ENCODE measurements at regions not wholly inside any gene's neighbourhood (a gene's known extent, or its start where the extent isn't known, plus 50 kb on each side); places are given as distances from the start of the nearest gene placed in this dataset.

DNA sequence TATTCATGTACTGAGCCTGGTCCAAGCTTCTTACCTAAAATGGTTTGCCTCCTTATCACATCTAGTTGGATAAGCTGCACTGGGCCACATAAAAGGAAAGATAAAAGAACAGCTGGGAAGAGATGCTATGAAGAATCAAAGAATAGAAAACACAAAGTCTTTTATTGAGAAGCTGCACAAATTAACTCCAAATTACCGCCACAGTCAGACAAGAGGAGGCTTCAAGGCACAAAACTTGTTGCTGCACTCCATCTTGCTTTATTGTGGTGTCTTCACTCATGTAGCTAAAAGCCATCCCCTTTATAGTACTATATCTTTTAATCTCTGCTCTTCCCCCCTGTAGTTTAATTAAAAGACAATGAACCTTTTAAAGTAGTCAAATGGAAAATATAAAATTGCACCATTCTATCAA is 330.6 kb upstream of the PMFBP1 start:
- DNase-seq (ENCODE audit: low read depth), result no peak

DNA sequence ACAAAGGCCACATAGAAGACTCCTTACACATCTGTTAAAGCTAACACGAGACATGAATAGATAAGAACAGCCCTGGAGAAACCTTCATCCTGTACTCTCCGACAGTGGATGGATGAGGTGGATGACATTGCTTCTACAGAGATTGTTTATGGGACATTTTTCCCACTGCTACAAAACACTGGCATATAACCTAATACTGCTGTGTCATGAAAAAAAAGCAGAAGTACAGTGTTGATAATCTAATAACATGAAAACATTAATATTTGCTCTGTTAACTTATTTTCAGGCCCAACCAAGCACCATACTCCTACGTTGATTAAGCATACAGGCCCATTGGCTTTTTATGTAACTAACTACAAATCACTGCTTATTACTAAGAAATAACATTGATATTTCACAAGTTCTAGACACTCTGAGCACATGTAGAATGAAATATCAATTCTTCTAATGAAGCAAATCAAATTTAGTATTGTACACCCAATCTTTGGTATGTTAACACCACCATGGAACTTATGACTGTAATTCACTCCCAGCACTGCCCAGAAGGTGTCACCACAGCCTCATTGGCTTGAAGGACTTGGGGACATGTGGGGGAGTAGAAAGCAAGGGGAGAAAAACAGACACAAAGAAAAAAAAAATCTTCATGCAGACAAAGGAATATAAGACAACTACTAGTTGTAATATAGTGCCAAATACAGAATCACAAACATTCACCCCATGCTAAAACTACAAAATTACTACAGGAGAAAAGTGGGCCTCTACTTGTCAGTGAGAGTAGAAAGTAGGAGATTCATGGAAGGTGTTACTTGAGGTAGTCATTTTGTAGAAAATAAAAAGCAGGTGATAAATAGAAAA is 330.0 kb upstream of the PMFBP1 start:
- DNase-seq (ENCODE audit: low read depth), result no peak

DNA sequence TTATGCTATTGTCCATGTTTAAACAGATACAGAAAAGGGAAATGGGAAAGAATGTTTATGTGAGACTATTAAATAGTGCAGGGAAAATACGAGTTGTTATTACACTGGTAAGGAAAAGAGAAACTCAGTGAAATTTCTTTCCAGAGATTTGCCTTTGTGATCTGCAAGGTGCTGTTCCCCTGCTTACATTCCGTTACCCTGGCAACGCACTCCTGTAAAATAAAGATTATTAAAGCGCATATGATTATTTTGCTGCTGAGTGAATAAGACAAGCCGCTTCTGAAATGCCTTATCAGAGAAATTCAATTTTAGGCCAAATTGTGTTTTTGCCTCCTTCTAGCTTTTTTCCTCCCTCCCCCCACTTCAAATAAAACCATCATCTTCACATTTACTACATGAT is 328.6 kb upstream of the PMFBP1 start:
- no peak for DNase-seq (ENCODE audit: low read depth)

- DNase-seq (ENCODE audit: low read depth), result no peak
These were observed 321.9 kb upstream of the PMFBP1 start for GRCh38 chr16:72493716-72494415.

- no peak for DNase-seq (ENCODE audit: low read depth)
These were observed 315.3 kb upstream of the PMFBP1 start for GRCh38 chr16:72487283-72487682.

DNA sequence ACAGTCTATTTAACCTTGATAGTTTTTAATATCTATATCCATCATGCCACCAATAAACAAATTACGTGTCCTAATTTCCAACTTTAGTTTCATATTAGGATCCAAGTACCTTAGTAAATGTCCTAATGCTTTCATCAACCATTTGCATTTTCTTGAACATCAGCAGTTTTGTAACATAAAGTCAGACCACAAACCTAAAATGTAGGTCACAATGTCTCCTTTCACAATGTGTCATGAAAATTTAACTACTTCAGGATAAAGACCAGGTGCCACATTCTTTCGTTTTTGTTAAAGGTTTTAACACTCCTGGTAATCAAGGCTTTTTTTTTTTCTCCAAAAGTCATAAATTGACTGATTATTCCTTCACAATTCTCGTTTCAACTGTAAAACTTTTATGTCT is 310.7 kb upstream of the PMFBP1 start:
- no peak for DNase-seq (ENCODE audit: low read depth)

DNA sequence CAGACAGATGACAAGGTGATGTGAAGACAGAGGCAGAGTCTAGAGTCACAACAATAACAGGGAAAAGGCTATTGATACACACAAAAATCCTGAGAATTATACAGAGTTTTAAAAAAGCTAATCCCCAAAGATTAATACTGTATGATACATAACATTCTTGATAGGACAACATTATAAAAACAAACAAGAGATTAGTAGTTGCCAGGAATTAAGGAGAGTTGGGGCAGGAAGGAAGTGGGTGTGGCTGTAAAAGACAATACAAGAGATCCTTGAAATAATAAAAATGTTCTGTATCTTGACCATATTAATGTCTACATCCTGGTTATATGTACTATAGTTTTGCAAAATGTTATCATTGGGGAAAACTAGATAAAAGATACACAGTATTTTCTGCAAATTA is 309.5 kb upstream of the PMFBP1 start:
- DNase-seq (ENCODE audit: low read depth), result no peak

- DNase-seq (ENCODE audit: low read depth), result no peak
These were observed 309.0 kb upstream of the PMFBP1 start for GRCh38 chr16:72480911-72481310.

- no peak for DNase-seq (ENCODE audit: low read depth)
These were observed 303.7 kb upstream of the PMFBP1 start for GRCh38 chr16:72475688-72476087.

- DNase-seq (ENCODE audit: low read depth), result no peak
These were observed 302.7 kb upstream of the PMFBP1 start for GRCh38 chr16:72474501-72475123.

DNA sequence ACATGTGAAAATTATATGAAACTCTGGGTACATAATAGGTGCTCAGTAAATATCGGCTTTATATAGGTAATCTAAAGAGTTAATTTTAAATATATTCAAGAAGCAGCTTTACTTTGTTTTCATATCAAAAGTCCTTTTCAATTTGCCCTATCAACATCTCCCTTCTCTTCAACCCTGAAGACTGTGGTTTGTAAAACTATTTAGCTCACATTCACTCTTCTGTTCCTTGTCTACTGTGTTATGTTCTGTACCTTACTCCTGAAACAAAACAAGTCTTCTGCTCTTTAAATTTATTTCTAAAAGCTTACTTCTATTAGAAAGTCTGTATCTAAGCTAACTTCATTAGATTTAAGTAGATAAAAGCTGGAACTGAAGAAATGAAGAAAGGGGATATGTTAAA is 301.7 kb upstream of the PMFBP1 start:
- DNase-seq (ENCODE audit: low read depth), result no peak

DNA sequence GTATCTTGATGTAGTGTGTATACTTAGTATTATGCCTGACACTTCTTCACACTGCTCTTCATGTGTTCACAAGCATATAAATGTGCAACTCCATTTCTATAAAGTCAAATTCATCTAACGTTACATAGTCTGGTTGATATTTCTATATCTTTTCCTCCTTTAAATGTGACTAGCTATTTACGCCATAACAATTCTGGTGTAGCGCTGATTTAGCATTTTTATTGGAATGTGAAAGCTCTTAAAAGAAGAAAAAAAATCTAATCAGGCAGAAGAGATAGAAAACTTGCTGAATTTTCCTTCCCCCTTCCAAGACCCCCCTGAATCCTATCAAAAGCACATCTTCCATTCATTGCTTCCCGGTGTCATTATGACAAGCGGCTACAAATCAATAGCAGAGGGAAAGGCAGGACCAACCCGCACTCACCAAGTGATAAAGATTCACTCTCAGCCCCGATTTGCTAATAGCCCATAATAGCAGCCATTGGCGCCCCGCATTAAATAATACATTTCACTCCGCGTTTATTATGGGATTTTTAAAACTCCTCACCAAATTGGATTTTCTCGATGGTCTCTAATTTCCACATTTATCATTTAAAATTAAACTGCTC is 299.5 kb upstream of the PMFBP1 start:
- no peak for DNase-seq (ENCODE audit: low read depth)

DNA sequence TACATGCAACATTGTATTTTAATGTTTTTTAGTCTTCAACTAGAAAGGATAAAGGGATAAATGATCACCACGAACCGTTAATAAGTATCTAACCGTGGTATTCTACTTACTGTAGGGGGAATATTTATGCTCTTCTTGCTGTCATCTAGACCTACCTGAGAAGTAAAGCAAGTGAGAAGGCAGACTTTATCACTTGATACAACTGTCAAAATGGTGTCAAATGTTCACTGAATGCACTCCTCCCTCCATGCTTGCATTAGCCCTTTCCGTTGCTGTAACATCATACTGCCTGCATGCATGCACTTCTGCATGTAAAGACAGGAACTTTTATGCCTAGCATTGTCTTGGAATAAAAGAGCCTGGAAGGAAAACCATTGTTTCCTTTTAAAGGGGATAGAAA is 298.6 kb upstream of the PMFBP1 start:
- DNase-seq (ENCODE audit: low read depth), result no peak

- DNase-seq (ENCODE audit: low read depth), result no peak
These were observed 298.0 kb upstream of the PMFBP1 start for GRCh38 chr16:72469932-72470331.

- DNase-seq (ENCODE audit: low read depth), result no peak
These were observed 296.6 kb upstream of the PMFBP1 start for GRCh38 chr16:72468582-72468981.

GRCh38 chr16:72467157-72467759 is 295.3 kb upstream of the PMFBP1 start:
- no peak for DNase-seq (ENCODE audit: low read depth)

DNA sequence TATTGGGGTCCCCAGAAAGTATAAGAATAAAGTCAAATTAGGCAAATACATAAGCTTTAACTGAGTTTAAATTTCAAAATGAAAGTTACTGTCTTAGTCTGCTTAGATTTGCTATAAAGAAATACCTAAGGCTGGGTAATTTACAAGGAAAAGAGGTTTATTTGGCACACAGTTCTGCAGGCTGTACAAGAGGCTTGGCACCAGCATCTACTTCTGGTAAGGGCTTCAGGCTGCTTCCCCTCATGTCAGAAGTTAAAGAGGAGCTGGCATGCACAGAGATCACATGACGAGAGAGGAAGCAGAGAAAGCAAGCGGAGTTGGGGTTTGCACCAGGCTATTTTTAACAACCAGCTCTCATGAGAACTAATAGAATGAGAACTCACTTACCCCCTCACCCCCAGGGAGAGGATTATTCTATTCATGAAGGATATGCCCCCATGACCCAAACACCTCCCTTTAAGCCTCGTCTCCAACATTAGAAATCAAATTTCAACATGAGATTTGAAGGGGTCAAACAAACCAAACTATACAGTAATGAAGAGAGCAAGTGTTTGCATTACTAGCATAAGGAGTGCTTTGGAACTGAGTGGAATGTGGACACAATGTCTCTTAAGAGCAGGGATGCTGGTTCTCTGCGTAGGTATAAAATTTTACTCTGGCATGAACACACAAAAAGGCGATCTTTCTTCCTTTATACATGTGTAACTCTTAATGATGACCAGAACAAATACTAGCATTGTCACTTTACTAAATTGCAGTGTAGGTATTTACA is 292.8 kb upstream of the PMFBP1 start:
- DNase-seq (ENCODE audit: low read depth), result no peak

- no peak for DNase-seq (ENCODE audit: low read depth)
These were observed 292.1 kb upstream of the PMFBP1 start for GRCh38 chr16:72464052-72464451.

DNA sequence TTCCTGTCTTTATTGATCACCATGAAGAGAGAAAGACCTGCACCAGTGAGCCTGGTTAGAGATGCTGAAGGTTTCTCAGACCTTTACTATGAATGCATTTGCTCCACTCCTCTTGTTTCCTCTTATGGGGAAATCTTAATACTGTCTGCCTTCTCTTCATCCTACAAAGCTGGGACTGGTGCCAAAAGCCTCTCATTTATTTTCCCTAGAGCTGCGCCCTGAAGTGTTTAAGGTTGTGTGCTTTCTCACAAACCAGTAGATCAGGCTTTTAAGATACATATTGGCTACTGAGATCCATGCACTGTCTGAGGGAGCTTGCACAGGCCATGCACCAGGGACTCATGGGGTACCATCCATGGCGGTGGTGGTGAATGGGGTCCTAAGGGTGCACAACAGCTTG is 286.1 kb upstream of the PMFBP1 start:
- DNase-seq (ENCODE audit: low read depth), result no peak

GRCh38 chr16:72457243-72457940 is 285.4 kb upstream of the PMFBP1 start:
- DNase-seq (ENCODE audit: low read depth), result no peak
